ENCODE measurements at regions not wholly inside any gene's neighbourhood (a gene's known extent, or its start where the extent isn't known, plus 50 kb on each side); places are given as distances from the start of the nearest gene placed in this dataset.

- H3K27ac ChIP-seq, result no peak overlapping the region
- no peak for TF ChIP-seq CTCF (conservative IDR thresholded peaks at IDR 0.05)
Measured at GRCh38 chr12:90079529-90080210, 371.0 kb upstream of the ATP2B1 start.

GRCh38 chr12:90078344-90078743 is 369.7 kb upstream of the ATP2B1 start:
- TF ChIP-seq CTCF (conservative IDR thresholded peaks at IDR 0.05), result no peak
- no peak overlapping the region for H3K27ac ChIP-seq

GRCh38 chr12:90077756-90078155 is 369.1 kb upstream of the ATP2B1 start:
- no peak for TF ChIP-seq CTCF (conservative IDR thresholded peaks at IDR 0.05)
- no peak overlapping the region for H3K27ac ChIP-seq

- no peak for TF ChIP-seq CTCF (conservative IDR thresholded peaks at IDR 0.05)
- H3K27ac ChIP-seq, result no peak overlapping the region
Measured at GRCh38 chr12:90076851-90077319, 368.2 kb upstream of the ATP2B1 start.

- no peak for TF ChIP-seq CTCF (conservative IDR thresholded peaks at IDR 0.05)
- no peak overlapping the region for H3K27ac ChIP-seq
Measured at GRCh38 chr12:90075685-90076084, 367.0 kb upstream of the ATP2B1 start.

- no peak for TF ChIP-seq CTCF (conservative IDR thresholded peaks at IDR 0.05)
- no peak overlapping the region for H3K27ac ChIP-seq
Measured at GRCh38 chr12:90074086-90074485, 365.4 kb upstream of the ATP2B1 start.

- no peak for TF ChIP-seq CTCF (conservative IDR thresholded peaks at IDR 0.05)
- H3K27ac ChIP-seq, result no peak overlapping the region
Measured at GRCh38 chr12:90071996-90072395, 363.4 kb upstream of the ATP2B1 start.

Measured in VCaP (cell line).